ENCODE measurements at regions not wholly inside any gene's neighbourhood (a gene's known extent, or its start where the extent isn't known, plus 50 kb on each side); places are given as distances from the start of the nearest gene placed in this dataset.

DNA sequence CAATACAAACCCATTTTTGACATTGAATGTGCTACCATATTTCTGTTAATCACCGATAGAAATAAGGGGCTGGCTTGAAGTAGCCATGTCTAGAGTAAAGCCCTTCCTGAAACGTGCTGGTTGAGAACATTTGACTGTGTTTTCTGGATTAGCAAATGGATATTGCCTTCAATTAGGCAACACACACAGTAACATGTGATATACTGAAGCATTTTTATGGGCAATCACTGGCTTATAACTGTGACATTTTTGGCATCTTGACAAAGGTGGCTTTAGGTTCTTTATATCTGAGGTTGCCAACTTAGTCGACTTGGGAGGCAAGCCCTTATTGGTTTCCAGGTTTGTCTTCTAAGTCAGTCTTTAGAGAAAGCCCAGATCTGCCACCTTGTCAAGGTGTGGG, 292.9 kb downstream of the BTBD3 start:
- TF ChIP-seq SPI1 (IDR thresholded peaks at IDR 0.05; ENCODE audit: borderline replicate concordance, low read depth), result no peak
- TF ChIP-seq, protein P1, sequence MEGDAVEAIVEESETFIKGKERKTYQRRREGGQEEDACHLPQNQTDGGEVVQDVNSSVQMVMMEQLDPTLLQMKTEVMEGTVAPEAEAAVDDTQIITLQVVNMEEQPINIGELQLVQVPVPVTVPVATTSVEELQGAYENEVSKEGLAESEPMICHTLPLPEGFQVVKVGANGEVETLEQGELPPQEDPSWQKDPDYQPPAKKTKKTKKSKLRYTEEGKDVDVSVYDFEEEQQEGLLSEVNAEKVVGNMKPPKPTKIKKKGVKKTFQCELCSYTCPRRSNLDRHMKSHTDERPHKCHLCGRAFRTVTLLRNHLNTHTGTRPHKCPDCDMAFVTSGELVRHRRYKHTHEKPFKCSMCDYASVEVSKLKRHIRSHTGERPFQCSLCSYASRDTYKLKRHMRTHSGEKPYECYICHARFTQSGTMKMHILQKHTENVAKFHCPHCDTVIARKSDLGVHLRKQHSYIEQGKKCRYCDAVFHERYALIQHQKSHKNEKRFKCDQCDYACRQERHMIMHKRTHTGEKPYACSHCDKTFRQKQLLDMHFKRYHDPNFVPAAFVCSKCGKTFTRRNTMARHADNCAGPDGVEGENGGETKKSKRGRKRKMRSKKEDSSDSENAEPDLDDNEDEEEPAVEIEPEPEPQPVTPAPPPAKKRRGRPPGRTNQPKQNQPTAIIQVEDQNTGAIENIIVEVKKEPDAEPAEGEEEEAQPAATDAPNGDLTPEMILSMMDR (IDR thresholded peaks at IDR 0.05; ENCODE audit: insufficient read depth, low read length), result no peak

Measured in HL-60 (cell line).